MM.1S (cell line): ENCODE measurements at regions not wholly inside any gene's neighbourhood (a gene's known extent, or its start where the extent isn't known, plus 50 kb on each side); places are given as distances from the start of the nearest gene placed in this dataset.
"Not testable (repeated sequence)": the region's sequence is repeated elsewhere in the genome, so short reads cannot be mapped to it uniquely, and the experiment has no call there.

Experiments
- CTCF ChIP-seq: fragments of 300-600 bp; sonication (generic); IDR thresholded peaks from 2 replicates; pipeline ENCODE4 v1.5.1; 2016; ENCODE audit warnings: antibody characterized with exemption, low read length, mixed read lengths
- EZH2 ChIP-seq: fragments of 300-600 bp; sonication (generic); optimal IDR thresholded peaks from 2 replicates; pipeline ENCODE3; 2017; ENCODE audit warnings: low read depth, mild to moderate bottlenecking, antibody characterized with exemption, low read length, mixed read lengths

DNA sequence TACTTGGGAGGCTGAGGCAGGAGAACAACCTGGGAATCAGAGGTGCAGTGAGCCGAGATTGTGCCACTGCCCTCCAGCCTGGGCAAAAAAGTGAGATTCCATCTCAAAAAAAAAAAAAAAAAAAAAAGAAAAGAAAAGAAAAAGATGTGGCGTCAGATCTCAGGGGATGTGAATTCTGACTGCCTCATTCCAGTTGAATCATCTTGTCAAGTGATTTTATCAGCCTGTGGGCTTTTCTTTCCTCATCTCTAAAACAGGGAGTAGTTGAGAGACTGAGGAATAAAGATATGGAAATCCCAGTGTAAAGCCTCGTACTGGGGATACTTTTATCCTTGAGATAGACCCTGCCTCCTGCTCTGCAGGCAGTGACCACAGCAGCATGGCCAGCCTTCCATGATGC lies 65.9 kb downstream of the PPIAL4G start:
- TF ChIP-seq CTCF, EZH2: not testable (repeated sequence)
